Fibroblast of villous mesenchyme (primary cell): ENCODE measurements at regions not wholly inside any gene's neighbourhood (a gene's known extent, or its start where the extent isn't known, plus 50 kb on each side); places are given as distances from the start of the nearest gene placed in this dataset.

ENCODE experiments used
- DNase-seq: peaks from one replicate; pipeline ENCODE4 v3.0.0-alpha.2; 2010; ENCODE audit warnings: low read depth
- H3K4me3 ChIP-seq: 2 replicates; pipeline ENCODE4 v1.5.1; 2011; ENCODE audit warnings: low read depth, mild to moderate bottlenecking, low read length
- CTCF ChIP-seq: IDR thresholded peaks from 2 replicates; pipeline ENCODE4 v1.5.1; 2012; ENCODE audit warnings: low read depth, mild to moderate bottlenecking, low read length; ENCODE audit not compliant: insufficient read depth

- no peak for TF ChIP-seq CTCF
- no peak overlapping the region for H3K4me3 ChIP-seq
- DNase-seq, result no peak
Observed at GRCh38 chr4:4922441-4922840, 63.0 kb downstream of the MSX1 start.

- DNase-seq, result no peak
- no peak overlapping the region for H3K4me3 ChIP-seq
- TF ChIP-seq CTCF, result no peak
Observed at GRCh38 chr4:4923201-4923600, 63.7 kb downstream of the MSX1 start.

- TF ChIP-seq CTCF, result no peak
- no peak for DNase-seq
- no peak overlapping the region for H3K4me3 ChIP-seq
Observed at GRCh38 chr4:4930677-4931076, 71.2 kb downstream of the MSX1 start.

GRCh38 chr4:4935974-4936373, 76.5 kb downstream of the MSX1 start:
- no peak for TF ChIP-seq CTCF
- H3K4me3 ChIP-seq, result no peak overlapping the region
- no peak for DNase-seq

GRCh38 chr4:4937926-4938325, 78.5 kb downstream of the MSX1 start:
- no peak overlapping the region for H3K4me3 ChIP-seq
- no peak for TF ChIP-seq CTCF
- no peak for DNase-seq

- no peak for TF ChIP-seq CTCF
- no peak for DNase-seq
- H3K4me3 ChIP-seq, result no peak overlapping the region
Observed at GRCh38 chr4:4941751-4942150, 77.5 kb downstream of the CYTL1 start.

GRCh38 chr4:4942658-4943057, 76.6 kb downstream of the CYTL1 start:
- TF ChIP-seq CTCF, result no peak
- no peak overlapping the region for H3K4me3 ChIP-seq
- DNase-seq, result no peak
